ENCODE measurements at regions not wholly inside any gene's neighbourhood (a gene's known extent, or its start where the extent isn't known, plus 50 kb on each side); places are given as distances from the start of the nearest gene placed in this dataset.

DNA sequence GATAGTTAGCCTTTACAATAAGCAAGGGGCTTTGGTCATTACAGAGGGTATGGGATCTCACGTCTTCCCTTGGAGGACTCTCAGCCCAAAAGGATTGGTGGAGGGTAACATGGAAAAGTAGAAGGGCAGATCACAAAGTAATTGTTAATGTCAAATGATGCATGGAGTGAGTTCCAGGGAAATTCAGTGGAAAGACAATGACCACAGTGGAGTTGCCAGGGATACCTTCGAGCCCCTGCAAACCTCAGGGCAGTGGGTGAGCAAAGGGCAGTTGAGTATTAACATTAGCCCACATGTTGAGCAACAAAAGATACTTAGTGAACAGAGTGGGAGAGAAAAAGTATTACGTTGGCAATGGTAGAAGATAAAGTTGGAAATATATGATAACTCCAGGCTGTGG lies 593.4 kb upstream of the NR2F2 start:
- TF ChIP-seq POLR2AphosphoS5 (IDR thresholded peaks at IDR 0.05; ENCODE audit: low read depth, low read length) (no peak), SIN3A (IDR thresholded peaks at IDR 0.05; ENCODE audit: borderline replicate concordance, insufficient read depth, low read length) (no peak)
- TF ChIP-seq, protein P1, sequence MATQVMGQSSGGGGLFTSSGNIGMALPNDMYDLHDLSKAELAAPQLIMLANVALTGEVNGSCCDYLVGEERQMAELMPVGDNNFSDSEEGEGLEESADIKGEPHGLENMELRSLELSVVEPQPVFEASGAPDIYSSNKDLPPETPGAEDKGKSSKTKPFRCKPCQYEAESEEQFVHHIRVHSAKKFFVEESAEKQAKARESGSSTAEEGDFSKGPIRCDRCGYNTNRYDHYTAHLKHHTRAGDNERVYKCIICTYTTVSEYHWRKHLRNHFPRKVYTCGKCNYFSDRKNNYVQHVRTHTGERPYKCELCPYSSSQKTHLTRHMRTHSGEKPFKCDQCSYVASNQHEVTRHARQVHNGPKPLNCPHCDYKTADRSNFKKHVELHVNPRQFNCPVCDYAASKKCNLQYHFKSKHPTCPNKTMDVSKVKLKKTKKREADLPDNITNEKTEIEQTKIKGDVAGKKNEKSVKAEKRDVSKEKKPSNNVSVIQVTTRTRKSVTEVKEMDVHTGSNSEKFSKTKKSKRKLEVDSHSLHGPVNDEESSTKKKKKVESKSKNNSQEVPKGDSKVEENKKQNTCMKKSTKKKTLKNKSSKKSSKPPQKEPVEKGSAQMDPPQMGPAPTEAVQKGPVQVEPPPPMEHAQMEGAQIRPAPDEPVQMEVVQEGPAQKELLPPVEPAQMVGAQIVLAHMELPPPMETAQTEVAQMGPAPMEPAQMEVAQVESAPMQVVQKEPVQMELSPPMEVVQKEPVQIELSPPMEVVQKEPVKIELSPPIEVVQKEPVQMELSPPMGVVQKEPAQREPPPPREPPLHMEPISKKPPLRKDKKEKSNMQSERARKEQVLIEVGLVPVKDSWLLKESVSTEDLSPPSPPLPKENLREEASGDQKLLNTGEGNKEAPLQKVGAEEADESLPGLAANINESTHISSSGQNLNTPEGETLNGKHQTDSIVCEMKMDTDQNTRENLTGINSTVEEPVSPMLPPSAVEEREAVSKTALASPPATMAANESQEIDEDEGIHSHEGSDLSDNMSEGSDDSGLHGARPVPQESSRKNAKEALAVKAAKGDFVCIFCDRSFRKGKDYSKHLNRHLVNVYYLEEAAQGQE (IDR thresholded peaks at IDR 0.05; ENCODE audit: insufficient read depth in 1 of 2, low read depth in 2 of 2, low read length in 2 of 2), result no peak

All from PFSK-1 (cell line).